D341Med (cell line): ENCODE measurements at regions not wholly inside any gene's neighbourhood (a gene's known extent, or its start where the extent isn't known, plus 50 kb on each side); places are given as distances from the start of the nearest gene placed in this dataset.

Experiments used
- DNase-seq: peaks from one replicate; pipeline ENCODE4 v3.0.0; 2012; ENCODE audit warnings: low spot score

DNA sequence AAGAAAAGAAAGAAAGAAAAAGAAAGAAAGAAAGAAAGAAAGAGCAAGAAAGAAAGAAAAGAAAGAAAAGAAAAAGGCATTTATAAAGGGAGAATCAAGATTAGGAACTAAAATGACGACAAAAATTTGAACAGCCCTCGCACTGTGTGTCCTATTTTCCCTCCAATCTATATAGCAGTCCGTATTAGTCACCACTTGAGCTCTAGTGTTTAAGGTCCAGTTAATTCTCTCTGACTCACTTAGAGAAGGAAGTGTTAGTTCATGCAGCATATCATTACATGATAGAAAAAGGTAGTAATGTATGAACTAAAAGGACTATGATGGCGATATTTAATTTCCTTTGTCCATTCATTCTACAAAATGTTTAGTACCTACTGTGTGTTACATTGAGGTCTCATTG, 122.7 kb downstream of the CBLL2 start:
- no peak for DNase-seq

GRCh38 chrX:22396408-22396807, 123.7 kb downstream of the CBLL2 start:
- DNase-seq = no peak

- DNase-seq = no peak
These were observed 124.9 kb downstream of the CBLL2 start for GRCh38 chrX:22397566-22397965.

GRCh38 chrX:22399437-22400192, 126.9 kb downstream of the CBLL2 start:
- DNase-seq = no peak

- DNase-seq = no peak
These were observed 131.6 kb downstream of the CBLL2 start for GRCh38 chrX:22404297-22404696.

- no peak for DNase-seq
These were observed 133.6 kb downstream of the CBLL2 start for GRCh38 chrX:22406201-22406737.

DNA sequence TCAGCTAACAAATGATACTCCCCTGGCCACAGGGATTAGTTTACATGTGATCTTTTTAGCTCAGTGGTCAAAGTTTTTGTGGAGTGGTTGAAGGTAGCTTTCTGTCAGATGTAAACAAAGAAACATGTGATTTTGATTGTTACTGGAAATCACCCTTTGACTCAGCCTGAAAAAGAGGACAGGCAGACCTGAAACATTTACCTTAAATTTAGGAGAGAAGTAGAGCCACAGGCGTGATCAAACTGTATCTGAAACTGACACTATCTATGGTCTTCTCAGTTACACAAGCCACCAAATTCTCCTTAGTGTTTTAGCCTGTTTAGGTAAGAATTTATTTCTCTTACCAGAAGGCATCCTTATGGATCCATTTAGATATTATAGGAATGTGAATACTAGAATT, 136.7 kb downstream of the CBLL2 start:
- no peak for DNase-seq

GRCh38 chrX:22424122-22424915, 151.6 kb downstream of the CBLL2 start:
- DNase-seq = no peak

- DNase-seq = no peak
These were observed 152.2 kb downstream of the CBLL2 start for GRCh38 chrX:22424919-22425318.

DNA sequence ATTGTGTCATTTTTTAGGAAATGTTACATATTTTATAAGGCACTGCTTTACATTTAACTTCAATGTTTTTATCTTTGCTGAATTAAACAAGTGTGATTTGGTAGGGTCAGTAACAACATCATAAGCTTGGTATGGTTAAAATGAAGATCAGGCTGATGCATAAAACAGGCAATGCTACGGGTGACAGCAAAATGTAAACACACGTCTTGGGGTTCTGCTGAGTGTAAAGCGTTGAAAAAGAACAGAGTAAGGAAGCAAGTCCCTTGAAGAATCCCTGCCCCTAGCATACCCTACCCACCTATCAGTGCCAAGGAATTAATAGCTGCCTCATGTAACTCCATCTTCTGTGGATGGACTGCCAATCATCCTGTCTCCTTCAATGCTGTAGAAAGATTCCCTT, 157.0 kb downstream of the CBLL2 start:
- no peak for DNase-seq

- DNase-seq = no peak
These were observed 158.0 kb downstream of the CBLL2 start for GRCh38 chrX:22430701-22431100.

DNA sequence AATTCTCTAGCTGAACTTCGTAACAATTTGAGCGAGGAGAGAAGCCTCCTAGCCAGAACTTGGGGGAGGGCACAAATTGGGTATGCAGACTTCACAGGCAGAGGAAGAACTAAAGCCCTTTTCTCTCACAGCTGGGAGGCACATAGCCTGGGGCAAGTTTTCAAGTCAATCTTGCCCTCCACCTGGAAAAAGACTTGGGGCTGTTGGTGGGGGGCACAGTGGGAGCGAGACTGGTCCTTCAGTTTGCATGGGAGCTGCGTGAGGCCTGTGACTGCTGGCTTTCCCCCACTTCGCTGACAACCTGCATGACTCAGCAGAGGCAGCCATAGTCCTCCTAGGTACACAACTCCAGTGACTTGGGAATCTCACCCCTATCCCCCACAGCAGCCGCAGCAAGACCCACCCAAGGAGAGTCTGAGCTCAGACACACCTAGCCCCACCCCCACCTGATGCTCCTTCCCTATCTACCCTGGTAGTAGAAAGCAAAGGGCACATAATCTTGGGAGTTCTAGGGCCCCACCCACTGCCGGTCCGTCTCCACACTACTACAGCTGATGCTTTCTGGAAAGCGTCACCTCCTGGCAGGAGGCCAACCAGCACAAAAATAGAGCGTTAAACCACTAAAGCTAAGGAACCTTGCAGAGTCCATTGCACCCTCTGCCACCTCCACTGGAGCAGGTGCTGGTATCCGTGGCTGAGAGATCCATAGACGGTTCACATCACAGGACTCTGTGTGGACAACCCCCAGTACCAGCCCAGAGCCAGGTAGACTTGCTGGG, 160.8 kb downstream of the CBLL2 start:
- no peak for DNase-seq

GRCh38 chrX:22445880-22446279, 173.2 kb downstream of the CBLL2 start:
- no peak for DNase-seq

DNA sequence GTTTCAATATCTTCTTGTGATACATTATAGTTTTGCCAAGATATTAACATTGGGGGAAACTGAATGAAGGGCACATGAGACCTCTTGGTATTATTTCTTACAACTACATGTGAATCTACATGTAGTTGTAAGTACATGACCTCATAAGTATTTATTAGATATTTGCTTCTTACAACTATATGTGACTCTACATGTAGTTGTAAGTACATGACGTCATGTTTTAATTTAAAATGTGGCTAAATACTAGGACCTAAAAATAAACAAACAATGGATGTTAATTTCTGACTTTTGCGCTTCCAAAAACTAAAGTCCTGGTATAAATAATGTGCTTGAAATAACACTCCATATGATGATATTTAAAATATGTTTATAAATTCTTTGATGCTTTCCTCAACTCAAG, 190.2 kb downstream of the CBLL2 start:
- DNase-seq = no peak

DNA sequence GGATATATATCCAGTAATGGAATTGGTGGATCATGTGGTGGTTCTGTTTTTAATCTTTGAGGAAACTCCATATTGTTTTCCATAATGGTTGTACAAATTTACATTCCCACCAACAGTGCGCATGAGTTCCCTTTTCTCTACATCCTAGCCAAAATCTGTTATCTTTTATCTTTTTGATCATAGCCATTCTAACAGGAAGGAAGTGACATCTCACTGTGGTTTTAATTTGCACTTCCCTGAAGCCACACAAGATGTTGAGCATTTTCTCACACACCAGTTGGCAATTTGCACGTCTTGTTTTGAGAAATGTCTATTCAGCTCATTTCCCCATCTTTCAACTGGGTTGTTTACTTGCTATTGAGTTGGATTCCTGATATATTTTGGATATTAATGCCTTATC, 194.9 kb downstream of the CBLL2 start:
- no peak for DNase-seq

GRCh38 chrX:22481436-22481835, 208.7 kb downstream of the CBLL2 start:
- no peak for DNase-seq

GRCh38 chrX:22486296-22486695, 213.6 kb downstream of the CBLL2 start:
- no peak for DNase-seq

DNA sequence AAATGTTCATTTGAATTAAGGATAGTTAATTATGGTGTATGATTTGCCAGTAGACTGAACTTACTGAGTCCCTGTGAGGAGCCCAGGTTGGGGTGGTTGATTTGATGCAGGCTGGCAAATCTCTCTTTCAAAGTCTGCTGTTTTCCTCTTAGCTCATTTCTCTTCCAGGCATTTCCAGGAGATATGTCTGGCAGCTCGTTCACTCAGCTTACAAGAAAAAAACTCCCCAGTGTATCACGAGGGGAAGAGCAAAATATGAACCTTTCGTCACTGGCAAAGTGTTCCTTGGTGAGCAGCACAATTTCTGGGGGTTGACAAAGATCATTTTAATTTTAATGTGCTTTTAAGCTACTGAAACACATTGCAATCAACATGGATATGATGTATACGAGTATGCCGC, 244.2 kb downstream of the CBLL2 start:
- DNase-seq = no peak

- no peak for DNase-seq
These were observed 247.6 kb downstream of the CBLL2 start for GRCh38 chrX:22520128-22520828.

DNA sequence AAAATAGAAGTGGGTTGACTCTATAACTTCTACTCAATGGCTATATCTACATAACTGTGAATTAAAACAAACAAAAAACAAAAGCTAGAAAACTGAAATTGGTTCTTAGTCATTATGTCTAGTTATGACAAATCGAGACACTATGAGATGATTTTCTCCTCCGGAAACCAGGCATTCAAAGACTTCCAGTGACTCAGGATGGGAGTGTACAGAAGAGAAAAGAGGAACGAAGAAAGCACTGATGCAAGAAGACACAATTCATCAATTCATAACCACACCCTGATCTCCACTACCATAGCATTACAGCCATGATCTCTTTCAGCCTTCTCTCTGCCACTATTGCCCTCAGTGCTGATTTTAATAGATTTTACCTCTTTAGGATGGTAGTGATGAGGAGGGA, 253.6 kb downstream of the CBLL2 start:
- no peak for DNase-seq

GRCh38 chrX:22527302-22527701, 254.6 kb downstream of the CBLL2 start:
- no peak for DNase-seq

DNA sequence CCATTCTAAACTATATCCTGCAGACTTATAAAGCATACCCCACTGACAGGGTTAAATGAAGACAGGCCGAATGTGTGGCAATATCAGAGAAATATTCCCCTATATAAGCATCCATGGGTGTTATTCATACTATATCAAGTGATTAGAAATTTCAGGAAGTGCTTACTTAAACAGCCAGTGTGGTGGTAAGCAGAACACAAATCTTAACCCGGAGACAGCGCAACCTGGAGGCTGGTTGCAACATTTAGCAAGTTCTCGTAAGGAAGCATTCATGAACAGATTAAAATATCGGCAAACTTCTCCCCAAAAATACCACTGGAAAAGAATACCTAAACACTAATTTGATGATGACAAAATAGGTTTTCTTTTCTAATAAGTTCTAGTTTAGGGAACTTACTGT, 261.2 kb downstream of the CBLL2 start:
- no peak for DNase-seq
